H9 (cell line): ENCODE measurements at regions not wholly inside any gene's neighbourhood (a gene's known extent, or its start where the extent isn't known, plus 50 kb on each side); places are given as distances from the start of the nearest gene placed in this dataset.

Source experiments
- DNase-seq: peaks from one replicate; pipeline ENCODE4 v3.0.0-alpha.2; 2017
- H2AFZ ChIP-seq: one replicate; pipeline ENCODE4 v1.6.1; 2013; ENCODE audit warnings: mild to moderate bottlenecking, low read length, control low read depth, moderate library complexity
- H2AK5ac ChIP-seq: 2 replicates; pipeline ENCODE4 v1.6.1; 2013; ENCODE audit warnings: low read length, control low read depth, mixed read lengths; ENCODE audit not compliant: insufficient read length
- H2BK120ac ChIP-seq: one replicate; pipeline ENCODE4 v1.6.1; 2013; ENCODE audit warnings: low read depth, mild to moderate bottlenecking, low read length, control low read depth, inconsistent platforms; ENCODE audit not compliant: poor library complexity, severe bottlenecking
- H2BK12ac ChIP-seq: 2 replicates; pipeline ENCODE4 v1.6.1; 2013; ENCODE audit warnings: low read length, control low read depth, mixed read lengths, low read depth; ENCODE audit not compliant: insufficient read length
- H2BK15ac ChIP-seq: 2 replicates; pipeline ENCODE4 v1.6.1; 2013; ENCODE audit warnings: low read depth, low read length, control low read depth
- H2BK20ac ChIP-seq: one replicate; pipeline ENCODE4 v1.6.1; 2013; ENCODE audit warnings: low read depth, mild to moderate bottlenecking, low read length, control low read depth, inconsistent platforms; ENCODE audit not compliant: poor library complexity, severe bottlenecking
- H2BK5ac ChIP-seq: 2 replicates; pipeline ENCODE4 v1.6.1; 2013; ENCODE audit warnings: low read length, control low read depth, mixed read lengths; ENCODE audit not compliant: insufficient read length
- H3K14ac ChIP-seq: 2 replicates; pipeline ENCODE4 v1.6.1; 2013; ENCODE audit warnings: low read length, control low read depth; ENCODE audit not compliant: insufficient read depth
- H3K18ac ChIP-seq: 2 replicates; pipeline ENCODE4 v1.6.1; 2013; ENCODE audit warnings: low read depth, mild to moderate bottlenecking, mixed read lengths, low read length, control low read depth; ENCODE audit not compliant: insufficient read length
- H3K23ac ChIP-seq: 2 replicates; pipeline ENCODE4 v1.6.1; 2013; ENCODE audit warnings: low read length, control low read depth, mixed read lengths, low read depth; ENCODE audit not compliant: insufficient read length
- H3K23me2 ChIP-seq: 2 replicates; pipeline ENCODE4 v1.6.1; 2013; ENCODE audit warnings: low read depth, mild to moderate bottlenecking, mixed read lengths, low read length, control low read depth; ENCODE audit not compliant: insufficient read length, poor library complexity, severe bottlenecking
- H3K27ac ChIP-seq: 2 replicates; pipeline ENCODE4 v1.5.1; 2013; ENCODE audit warnings: low read length, control low read depth, mixed read lengths, low read depth; ENCODE audit not compliant: insufficient read length
- H3K27me3 ChIP-seq: 2 replicates; pipeline ENCODE4 v1.6.1; 2013; ENCODE audit warnings: low read length, control low read depth, inconsistent platforms; ENCODE audit not compliant: insufficient read depth
- H3K4ac ChIP-seq: 2 replicates; pipeline ENCODE4 v1.6.1; 2013; ENCODE audit warnings: low read depth, mild to moderate bottlenecking, control low read depth, inconsistent platforms, low read length, moderate library complexity
- H3K4me1 ChIP-seq: 2 replicates; pipeline ENCODE4 v1.6.1; 2013; ENCODE audit warnings: low read length, control low read depth, inconsistent platforms; ENCODE audit not compliant: insufficient read depth
- H3K4me2 ChIP-seq: 2 replicates; pipeline ENCODE4 v1.6.1; 2013; ENCODE audit warnings: low read length, control low read depth, mixed read lengths; ENCODE audit not compliant: insufficient read length, insufficient read depth
- H3K56ac ChIP-seq: 2 replicates; pipeline ENCODE4 v1.6.1; 2013; ENCODE audit warnings: low read depth, mild to moderate bottlenecking, mixed read lengths, low read length, control low read depth; ENCODE audit not compliant: insufficient read length
- H3K79me1 ChIP-seq: 2 replicates; pipeline ENCODE4 v1.6.1; 2013; ENCODE audit warnings: low read depth, mild to moderate bottlenecking, moderate library complexity, low read length, control low read depth, inconsistent platforms; ENCODE audit not compliant: insufficient read depth, poor library complexity, severe bottlenecking
- H3K79me2 ChIP-seq: 2 replicates; pipeline ENCODE4 v1.6.1; 2013; ENCODE audit warnings: low read length, control low read depth, inconsistent platforms; ENCODE audit not compliant: insufficient read depth
- H3K9ac ChIP-seq: 2 replicates; pipeline ENCODE4 v1.6.1; 2013; ENCODE audit warnings: low read length, control low read depth, mixed read lengths; ENCODE audit not compliant: insufficient read length; ENCODE audit errors: extremely low read depth
- H3K9me3 ChIP-seq: one replicate; pipeline ENCODE4 v1.6.1; 2013; ENCODE audit warnings: low read depth, low read length, inconsistent platforms; ENCODE audit not compliant: control insufficient read depth
- H3T11ph ChIP-seq: one replicate; pipeline ENCODE4 v1.6.1; 2013; ENCODE audit warnings: mild to moderate bottlenecking, low read length, control low read depth, inconsistent platforms
- H4K20me1 ChIP-seq: one replicate; pipeline ENCODE4 v1.6.1; 2013; ENCODE audit not compliant: control insufficient read depth, insufficient read length, insufficient read depth
- H4K5ac ChIP-seq: 2 replicates; pipeline ENCODE4 v1.6.1; 2013; ENCODE audit warnings: low read depth, mild to moderate bottlenecking, mixed read lengths, low read length, control low read depth; ENCODE audit not compliant: insufficient read length
- H4K8ac ChIP-seq: replicated peaks from 2 replicates; pipeline ENCODE4 v1.6.1; 2013; ENCODE audit warnings: low read length, control low read depth, mixed read lengths, low read depth; ENCODE audit not compliant: insufficient read length
- H4K91ac ChIP-seq: 2 replicates; pipeline ENCODE4 v1.6.1; 2013; ENCODE audit warnings: low read depth, mild to moderate bottlenecking, moderate library complexity, mixed read lengths, low read length, control low read depth; ENCODE audit not compliant: insufficient read length
- H3K27ac Mint-ChIP-seq, 3 experiments: 2 replicates in 2 of 3; 3 replicates in 1 of 3; pipeline ENCODE4 v1.8.0; 2020 to 2021; ENCODE audit warnings: mixed read lengths in 3 of 3, mild to moderate bottlenecking in 1 of 3, moderate library complexity in 1 of 3
- H3K27me3 Mint-ChIP-seq: 2 replicates; pipeline ENCODE4 v1.8.0; 2021; ENCODE audit warnings: low read depth, mild to moderate bottlenecking, moderate library complexity, mixed read lengths
- H3K36me3 Mint-ChIP-seq, 3 experiments: 2 replicates in 2 of 3; 3 replicates in 1 of 3; pipeline ENCODE4 v1.8.0; 2020 to 2021; ENCODE audit warnings: low read depth in 3 of 3, mixed read lengths in 3 of 3; ENCODE audit not compliant: insufficient read depth in 1 of 3
- H3K4me1 Mint-ChIP-seq, 2 experiments: 2 replicates each; pipeline ENCODE4 v1.8.0; 2020; ENCODE audit warnings: mixed read lengths in 2 of 2
- H3K4me3 Mint-ChIP-seq, 2 experiments: 2 replicates in 1 of 2; 3 replicates in 1 of 2; pipeline ENCODE4 v1.8.0; 2020 to 2021; ENCODE audit warnings: mild to moderate bottlenecking in 2 of 2, mixed read lengths in 2 of 2, moderate library complexity in 1 of 2
- H3K9me3 Mint-ChIP-seq, 2 experiments: 2 replicates in 1 of 2; 3 replicates in 1 of 2; pipeline ENCODE4 v1.8.0; 2020; ENCODE audit warnings: mild to moderate bottlenecking in 2 of 2, mixed read lengths in 2 of 2, moderate library complexity in 1 of 2
- CTCF ChIP-seq: fragments of 200-600 bp; sonication (generic); conservative IDR thresholded peaks from 3 replicates; pipeline ENCODE4 v1.8.0; 2021; ENCODE audit warnings: antibody characterized with exemption, mild to moderate bottlenecking
- WGBS: extraction: QIAGEN DNeasy Blood & Tissue Kit; methylation state at CpG from one replicate; pipeline ENCODE4 v1.1.7; 2013; ENCODE audit warnings: missing lambda C conversion rate, low lambda C conversion rate, mixed read lengths; ENCODE audit not compliant: insufficient read length; ENCODE audit errors: extremely low coverage; 5-methylcytosine and 5-hydroxymethylcytosine counted together

- no peak for TF ChIP-seq CTCF
- H3K36me3 Mint-ChIP-seq = peaks cover 0 to 6% (median 2%) of the 10 kb centered on the region in 3 experiments; a peak in 2 of 7 replicates
- H3K4me3 Mint-ChIP-seq = no peak overlapping the region
- 0 out of 2 replicates have a peak, but pooled peaks cover 3% of the 10 kb centered on the region for H3K4me1 ChIP-seq
- H2BK12ac ChIP-seq = no peak overlapping the region
- H3K23me2 ChIP-seq = no peaks in the 10 kb centered on the region
- no peak overlapping the region for H2BK20ac ChIP-seq
- no peaks in the 10 kb centered on the region for H3K9me3 Mint-ChIP-seq
- H3K4me2 ChIP-seq = no peak overlapping the region
- no peak overlapping the region for H4K8ac ChIP-seq
- no peak for DNase-seq
- no peaks in the 10 kb centered on the region for H3K9me3 ChIP-seq
- H2AFZ ChIP-seq = no peak overlapping the region
- no peak overlapping the region for H3K23ac ChIP-seq
- no peak overlapping the region for H3K56ac ChIP-seq
- no peaks in the 10 kb centered on the region for H3K79me1 ChIP-seq
- H2AK5ac ChIP-seq = no peak overlapping the region
- H4K91ac ChIP-seq = no peak overlapping the region
- no peak overlapping the region for H2BK120ac ChIP-seq
- no peak overlapping the region for H3K14ac ChIP-seq
- no peak overlapping the region for H3K9ac ChIP-seq
- no peaks in the 10 kb centered on the region for H3K79me2 ChIP-seq
- no peak overlapping the region for H2BK15ac ChIP-seq
- H3K27me3 ChIP-seq = no peaks in the 10 kb centered on the region
- no peaks in the 10 kb centered on the region for H4K20me1 ChIP-seq
- no peak overlapping the region for H3K4ac ChIP-seq
- H3K4me1 Mint-ChIP-seq = peaks cover 6% of the 10 kb centered on the region in 2 experiments
- no peak overlapping the region for H3K18ac ChIP-seq
- H3K27ac Mint-ChIP-seq = no peak overlapping the region
- WGBS = no CpG with 5 or more reads among the region's 3 CpGs
- no peaks in the 10 kb centered on the region for H3K27me3 Mint-ChIP-seq
- no peak overlapping the region for H3T11ph ChIP-seq
- H3K27ac ChIP-seq = no peak overlapping the region
- H4K5ac ChIP-seq = no peak overlapping the region
- H2BK5ac ChIP-seq = no peak overlapping the region
Observed at GRCh38 chr4:43754566-43754965, 694.0 kb downstream of the KCTD8 start.
